ENCODE measurements at regions not wholly inside any gene's neighbourhood (a gene's known extent, or its start where the extent isn't known, plus 50 kb on each side); places are given as distances from the start of the nearest gene placed in this dataset.

DNA sequence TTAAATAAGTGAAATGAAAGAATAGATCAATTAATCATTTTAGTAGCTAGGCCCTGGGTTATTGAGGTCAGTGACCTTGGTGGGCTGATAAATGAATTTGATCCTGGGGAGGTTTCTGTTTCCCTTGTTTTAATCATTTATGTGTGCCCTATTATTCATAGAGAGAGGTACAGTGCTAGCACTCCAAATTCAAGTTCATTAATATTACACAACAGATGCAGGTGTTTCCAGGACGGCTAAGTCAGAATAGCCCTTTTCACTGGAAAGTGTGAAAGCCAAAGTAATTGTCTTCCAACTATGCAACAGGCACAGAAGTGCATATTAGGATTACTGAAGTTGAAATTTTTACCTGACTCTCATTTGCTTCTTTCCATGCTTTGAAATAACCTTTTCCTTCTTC, 61.7 kb upstream of the SGK1 start:
- DNase-seq: no peak

DNA sequence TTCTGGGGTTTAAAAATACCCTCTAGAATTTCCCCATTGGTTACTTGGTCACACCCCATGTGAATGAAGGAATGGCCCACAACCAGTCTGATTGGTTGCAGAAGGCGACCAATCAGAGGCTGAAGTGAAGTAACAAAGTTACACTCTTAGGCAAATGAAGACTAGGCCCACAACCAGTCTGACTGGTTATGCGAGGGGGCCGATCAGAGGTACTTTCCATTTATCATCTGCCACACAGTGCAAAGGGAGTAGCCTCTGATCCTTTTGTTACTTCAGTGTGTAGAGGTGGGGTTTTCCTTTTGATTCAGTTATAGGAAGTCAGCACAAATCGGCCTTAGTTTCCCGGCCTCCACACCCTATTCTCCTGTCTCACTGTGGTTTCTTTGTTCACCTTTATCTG, 61.2 kb upstream of the SGK1 start:
- no peak for DNase-seq

DNA sequence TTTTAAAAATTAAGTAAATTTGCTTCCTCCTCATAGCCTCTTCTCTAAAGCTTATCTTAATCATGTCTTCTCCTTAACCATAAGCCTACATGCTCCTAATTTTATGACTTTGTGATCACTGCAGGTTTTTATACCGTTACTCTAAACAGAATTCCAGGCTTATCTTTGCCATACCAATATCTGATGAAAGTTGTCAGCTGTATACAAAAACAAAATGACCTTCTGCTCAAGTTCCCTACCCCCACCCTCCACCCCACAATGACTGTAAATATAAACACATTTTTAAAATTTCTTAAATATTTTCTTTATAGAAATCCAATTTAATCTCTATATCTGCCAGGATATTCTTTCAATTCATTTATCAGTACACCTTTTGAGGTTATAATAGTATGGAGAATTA, 60.5 kb upstream of the SGK1 start:
- no peak for DNase-seq

DNA sequence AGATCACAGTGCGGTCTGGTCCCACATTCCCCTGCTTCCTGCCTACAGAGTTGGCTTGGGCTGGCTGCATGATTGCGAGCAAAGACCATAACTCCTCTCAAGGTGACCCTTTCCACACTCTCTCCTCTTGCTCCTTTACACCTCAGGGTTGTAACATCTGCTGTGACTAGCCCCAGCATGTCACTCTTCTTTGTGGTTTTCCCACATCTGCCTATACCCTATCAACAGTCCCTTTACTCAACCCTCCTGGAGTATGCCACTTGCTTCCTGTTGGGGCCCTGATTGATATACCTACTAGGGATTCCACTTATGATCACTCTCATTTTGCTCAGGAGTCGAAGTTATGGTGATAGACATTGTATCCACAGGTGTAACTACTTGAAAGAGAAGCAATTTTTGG, 58.9 kb upstream of the SGK1 start:
- no peak for DNase-seq

DNA sequence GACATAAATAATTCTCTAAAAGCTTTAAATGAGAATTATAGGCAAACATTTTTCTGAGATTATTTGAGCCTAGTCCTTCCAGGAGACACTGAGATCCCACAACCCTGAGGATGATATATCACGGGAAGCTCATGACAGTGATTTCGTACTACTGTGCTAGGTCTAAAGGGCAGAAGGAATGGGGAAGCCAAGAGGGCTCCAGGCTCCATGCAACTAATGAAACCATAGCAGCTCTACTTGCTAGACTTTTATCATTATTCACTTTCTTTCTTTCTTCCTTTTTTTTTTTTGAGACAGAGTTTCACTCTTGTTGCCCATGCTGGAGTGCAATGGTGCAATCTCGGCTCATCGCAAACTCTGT, 57.3 kb upstream of the SGK1 start:
- DNase-seq: no peak

DNA sequence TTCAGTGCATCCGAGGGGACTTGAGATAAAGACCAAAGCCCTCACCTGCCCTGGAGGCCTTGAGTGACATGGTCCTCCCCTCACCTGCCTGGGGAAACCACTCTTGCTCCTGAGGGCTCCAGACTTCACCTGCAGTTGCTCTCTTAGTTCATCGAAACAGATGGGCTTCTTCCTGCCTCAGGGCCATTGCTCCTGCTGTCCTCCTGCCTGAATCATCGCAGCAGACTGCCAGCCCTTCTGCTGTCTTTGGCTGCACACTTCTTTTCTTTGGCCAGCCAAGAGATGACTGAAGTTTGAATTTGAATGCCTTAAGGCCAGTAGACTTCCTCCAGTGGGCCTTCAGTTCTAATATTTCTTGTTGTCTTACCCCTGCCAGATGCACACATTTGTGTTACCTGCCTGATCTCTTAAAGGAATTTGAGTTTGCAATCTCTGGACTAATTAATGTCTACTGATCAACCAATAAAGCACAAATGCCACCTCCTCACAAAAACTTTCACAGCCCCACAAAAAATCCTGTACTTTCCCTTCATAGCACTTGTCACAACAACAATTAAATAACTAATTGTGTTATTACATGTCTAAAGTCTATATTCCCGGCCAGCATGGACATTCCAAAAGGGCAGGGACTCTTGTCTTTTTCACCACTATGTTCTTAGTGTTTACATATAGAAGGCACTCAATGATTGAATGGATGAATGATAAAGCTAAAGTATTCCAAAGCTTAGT, 56.7 kb upstream of the SGK1 start:
- no peak for DNase-seq

DNA sequence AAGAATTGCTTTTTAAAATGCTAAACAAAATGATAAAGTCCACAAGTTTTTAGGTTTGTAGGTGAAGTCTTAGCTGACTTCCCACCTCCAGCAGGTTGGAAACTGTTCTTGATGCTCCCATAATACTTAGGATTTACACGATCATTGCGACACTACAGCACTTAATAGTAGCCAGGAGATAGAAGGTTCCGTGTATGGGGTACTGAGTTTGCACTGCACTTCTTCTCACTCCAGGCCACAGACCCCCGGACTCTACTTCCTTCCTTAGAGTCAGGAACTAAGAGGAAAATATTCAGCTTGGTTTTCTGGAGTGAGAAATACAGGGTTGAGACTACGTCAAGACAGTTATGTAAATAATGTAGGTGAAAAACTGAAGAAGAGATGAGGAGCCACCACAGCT, 56.1 kb upstream of the SGK1 start:
- DNase-seq: no peak

DNA sequence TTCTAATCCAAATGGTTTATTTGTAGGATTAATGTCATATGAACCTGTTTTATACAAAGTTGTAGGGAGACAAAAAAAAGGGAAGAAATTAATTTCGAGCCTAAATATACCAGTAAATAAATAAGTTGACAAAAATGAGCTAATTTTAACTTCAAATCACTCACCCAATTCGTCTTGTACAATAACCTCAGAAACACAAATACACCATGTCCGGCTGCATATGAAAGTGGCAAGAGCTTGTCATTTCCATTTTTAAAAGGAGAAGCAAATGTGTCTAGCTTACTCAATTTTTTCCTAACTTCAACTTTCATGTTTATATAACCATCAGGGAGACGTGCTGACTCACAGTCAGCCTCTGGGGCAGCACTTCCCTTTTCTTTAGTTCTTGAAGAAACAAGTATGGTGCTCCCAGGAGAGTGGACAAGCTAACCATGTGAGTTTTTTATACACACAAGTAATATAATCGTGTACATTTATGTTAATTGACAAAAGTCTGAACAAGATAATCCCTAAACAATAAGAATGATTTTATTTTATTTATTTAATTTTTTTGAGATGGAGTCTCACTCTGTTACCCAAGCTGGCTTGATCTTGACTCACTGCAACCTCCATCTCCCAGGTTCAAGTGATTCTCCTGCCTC, 55.5 kb upstream of the SGK1 start:
- DNase-seq: no peak

DNA sequence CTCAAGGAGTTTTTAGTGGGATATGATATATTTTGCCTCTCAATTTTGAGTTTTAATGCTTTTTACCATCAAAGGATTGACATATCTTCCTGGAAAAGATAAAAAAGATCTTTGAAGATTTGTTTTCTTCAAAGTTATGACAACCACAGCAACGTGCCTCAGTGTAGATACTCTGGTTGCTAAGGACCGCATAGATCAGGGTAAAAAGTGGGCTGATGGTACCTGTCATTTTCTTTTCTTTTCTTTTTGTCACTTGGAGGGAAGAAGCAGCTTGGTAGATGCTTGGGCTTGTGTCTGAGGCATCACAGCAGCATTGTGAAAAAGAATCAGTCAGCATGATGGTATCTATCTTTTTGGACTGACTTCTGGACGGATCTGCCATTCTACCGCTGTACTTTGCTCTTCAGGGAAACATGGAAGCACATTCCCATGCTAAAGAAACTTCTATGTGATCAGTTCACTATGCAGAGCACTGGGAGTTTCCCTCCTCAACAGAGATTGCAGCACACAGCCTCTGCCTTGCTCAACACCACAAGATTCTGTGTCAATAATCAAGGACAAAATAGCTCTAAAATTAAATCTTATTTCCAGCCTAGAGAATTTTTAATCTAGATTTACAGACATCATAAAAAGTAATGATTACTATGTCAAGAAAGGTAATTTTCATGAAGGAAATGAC, 54.8 kb upstream of the SGK1 start:
- DNase-seq: no peak

DNA sequence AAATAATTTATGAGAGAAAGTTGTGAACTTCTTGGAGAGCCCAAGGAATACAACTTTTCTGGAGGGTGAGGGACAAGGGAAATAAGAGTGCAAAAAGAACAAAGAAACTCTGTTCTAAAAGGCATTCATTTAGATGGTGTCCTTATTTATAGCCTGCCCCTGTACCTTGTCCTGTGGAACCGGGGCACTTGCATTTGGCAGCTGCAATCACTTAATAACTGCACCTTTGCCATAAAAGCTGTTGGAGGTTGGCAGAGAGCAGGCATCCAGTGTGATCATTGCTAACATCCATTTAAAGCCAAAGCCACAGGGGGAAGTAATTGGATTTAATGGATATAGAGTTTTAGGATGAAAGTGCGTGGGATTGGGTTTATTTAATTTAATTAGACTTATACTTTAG, 50.8 kb upstream of the SGK1 start:
- DNase-seq: no peak

Data from right forelimb (tissue), 1 donor.